Gastroesophageal sphincter (tissue), 3 donors: ENCODE measurements at regions not wholly inside any gene's neighbourhood (a gene's known extent, or its start where the extent isn't known, plus 50 kb on each side); places are given as distances from the start of the nearest gene placed in this dataset.

Source experiments
- EP300 ChIP-seq: sonication (generic); formaldehyde crosslinking; IDR thresholded peaks from one replicate; pipeline ENCODE4 v1.6.1; 2017; ENCODE audit warnings: antibody characterized with exemption, mild to moderate bottlenecking
- POLR2A ChIP-seq, 2 donors: fragments of 450-650 bp; IDR thresholded peaks; one replicate each; pipeline ENCODE4 v1.6.1; 2017; ENCODE audit warnings: antibody characterized with exemption in 2 of 2, mild to moderate bottlenecking in 2 of 2, moderate library complexity in 1 of 2
- POLR2AphosphoS5 ChIP-seq: sonication (generic); formaldehyde crosslinking; IDR thresholded peaks from one replicate; pipeline ENCODE4 v1.6.1; 2017; ENCODE audit warnings: antibody characterized with exemption
- TF ChIP-seq, protein P1 (sequence below), 4 experiments: fragments of 200-600 bp in 2 of 4; fragments of 450-650 bp in 2 of 4; sonication (generic) in 1 of 4; IDR thresholded peaks; one replicate each; pipeline ENCODE4 v1.5.1; 2017 to 2019; ENCODE audit warnings: antibody characterized with exemption in 4 of 4, mild to moderate bottlenecking in 2 of 4, moderate library complexity in 2 of 4

DNA sequence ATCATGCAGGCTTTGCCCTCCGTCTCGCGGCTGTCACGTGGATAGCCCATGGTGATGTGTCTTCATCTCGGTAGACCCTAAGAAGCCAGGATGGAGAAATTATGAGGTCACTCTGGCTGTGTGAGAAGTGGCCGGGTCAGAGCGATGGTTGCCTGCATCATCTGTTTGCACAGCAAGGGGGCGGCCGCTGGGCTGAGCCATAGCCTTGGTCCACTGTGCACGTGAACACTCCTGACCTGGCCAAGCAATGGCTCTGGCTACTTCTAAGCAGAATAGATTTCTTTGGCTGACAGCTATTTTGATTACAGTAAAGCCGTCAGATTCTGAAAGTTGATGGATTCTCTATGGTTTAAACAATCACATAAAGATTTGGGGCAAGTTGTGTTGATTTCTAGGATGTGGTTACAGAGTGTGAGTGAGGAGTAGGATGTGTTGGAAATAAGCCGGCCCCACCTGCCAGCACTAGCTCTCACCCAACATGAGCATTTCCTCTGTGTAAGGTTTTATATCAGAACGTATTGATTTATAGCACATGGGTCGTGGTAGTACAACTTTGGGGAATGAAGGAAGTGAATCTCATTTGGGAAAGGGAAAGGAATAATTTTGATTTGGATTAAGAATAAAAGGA is 214.4 kb upstream of the GPR26 start:
- TF ChIP-seq EP300 (no peak), POLR2AphosphoS5 (no peak), POLR2A (IDR thresholded peaks at IDR 0.05) (no peak)
- TF ChIP-seq, protein P1, sequence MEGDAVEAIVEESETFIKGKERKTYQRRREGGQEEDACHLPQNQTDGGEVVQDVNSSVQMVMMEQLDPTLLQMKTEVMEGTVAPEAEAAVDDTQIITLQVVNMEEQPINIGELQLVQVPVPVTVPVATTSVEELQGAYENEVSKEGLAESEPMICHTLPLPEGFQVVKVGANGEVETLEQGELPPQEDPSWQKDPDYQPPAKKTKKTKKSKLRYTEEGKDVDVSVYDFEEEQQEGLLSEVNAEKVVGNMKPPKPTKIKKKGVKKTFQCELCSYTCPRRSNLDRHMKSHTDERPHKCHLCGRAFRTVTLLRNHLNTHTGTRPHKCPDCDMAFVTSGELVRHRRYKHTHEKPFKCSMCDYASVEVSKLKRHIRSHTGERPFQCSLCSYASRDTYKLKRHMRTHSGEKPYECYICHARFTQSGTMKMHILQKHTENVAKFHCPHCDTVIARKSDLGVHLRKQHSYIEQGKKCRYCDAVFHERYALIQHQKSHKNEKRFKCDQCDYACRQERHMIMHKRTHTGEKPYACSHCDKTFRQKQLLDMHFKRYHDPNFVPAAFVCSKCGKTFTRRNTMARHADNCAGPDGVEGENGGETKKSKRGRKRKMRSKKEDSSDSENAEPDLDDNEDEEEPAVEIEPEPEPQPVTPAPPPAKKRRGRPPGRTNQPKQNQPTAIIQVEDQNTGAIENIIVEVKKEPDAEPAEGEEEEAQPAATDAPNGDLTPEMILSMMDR (IDR thresholded peaks at IDR 0.05): no peak
